HuH-7 (cell line): ENCODE measurements at regions not wholly inside any gene's neighbourhood (a gene's known extent, or its start where the extent isn't known, plus 50 kb on each side); places are given as distances from the start of the nearest gene placed in this dataset.
"Not testable (repeated sequence)": the region's sequence is repeated elsewhere in the genome, so short reads cannot be mapped to it uniquely, and the experiment has no call there.

Experiments used
- DNase-seq: peaks from one replicate; pipeline ENCODE4 v3.0.0; 2011; ENCODE audit warnings: low spot score

DNA sequence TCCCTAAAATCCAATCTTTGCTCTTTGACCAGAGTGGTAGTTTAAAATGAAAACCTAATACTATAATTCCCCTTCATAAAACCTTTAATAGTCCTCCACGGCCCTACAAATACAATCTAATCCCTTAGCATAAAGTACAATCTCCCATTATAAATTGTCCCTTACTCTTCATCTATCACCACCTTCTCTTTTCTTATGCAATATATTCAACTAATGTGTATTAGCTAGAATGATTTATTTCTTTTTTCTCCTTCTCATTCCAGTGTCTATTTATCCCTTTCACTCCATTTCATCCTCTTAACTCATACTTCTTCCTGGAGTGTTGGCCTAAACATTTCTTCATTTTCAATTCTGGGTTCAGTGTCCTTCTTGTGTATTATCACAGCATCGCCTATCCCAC, 872.1 kb upstream of the PCDH20 start:
- DNase-seq: no peak

DNA sequence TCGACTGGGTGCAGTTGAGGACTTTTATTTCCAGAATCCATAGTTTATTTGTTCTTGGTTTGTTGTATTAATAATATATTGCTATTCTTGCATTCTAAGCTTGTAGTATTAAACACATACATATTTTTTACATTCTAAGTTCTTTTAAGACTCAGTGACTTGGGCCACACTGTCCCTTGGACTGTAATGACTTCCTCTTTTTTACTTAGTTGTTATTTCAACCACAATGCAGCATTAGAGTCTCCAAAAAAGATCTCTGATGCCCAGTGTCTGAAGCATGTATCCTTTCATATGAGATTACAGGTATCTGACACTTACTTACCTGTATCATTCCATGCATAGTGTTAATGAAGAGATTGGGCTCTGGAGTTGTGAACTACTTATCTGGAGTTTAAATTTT, 864.9 kb upstream of the PCDH20 start:
- DNase-seq: no peak

DNA sequence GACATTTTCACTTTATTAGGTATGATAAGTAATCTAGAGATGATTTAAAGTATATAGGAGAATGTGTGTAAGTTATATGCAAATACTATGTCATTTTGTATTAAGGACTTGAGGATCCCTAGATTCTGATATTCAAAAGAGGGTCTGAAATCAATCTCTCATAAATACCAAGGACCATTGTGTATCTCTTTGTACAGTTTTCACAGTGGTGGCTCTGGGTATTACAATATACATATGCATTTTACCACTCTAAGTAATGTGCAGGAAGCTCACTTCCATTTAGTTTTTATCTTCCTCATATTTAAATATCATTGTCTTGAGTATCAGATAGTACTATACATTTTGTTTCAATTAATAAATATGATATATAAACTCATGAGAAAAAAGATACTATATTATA, 862.6 kb upstream of the PCDH20 start:
- DNase-seq: no peak

DNA sequence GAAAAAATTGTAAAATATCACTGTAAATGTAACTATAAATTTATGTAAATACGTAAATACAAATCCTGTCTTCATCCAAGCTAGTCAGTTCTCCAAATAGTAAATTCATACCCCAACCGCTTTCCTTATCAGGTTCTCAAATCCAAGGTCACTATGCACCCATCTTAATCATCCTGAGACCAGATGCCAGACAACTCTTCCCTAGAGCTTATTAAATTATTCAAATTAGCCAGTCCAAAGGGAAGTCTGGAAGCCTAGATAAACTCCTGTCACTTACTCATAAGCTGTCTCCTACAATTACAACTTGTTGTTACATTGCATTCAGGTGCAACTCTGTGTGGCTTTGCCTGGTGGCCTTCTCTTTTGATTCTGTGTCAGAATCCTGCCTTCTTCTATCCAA, 836.1 kb upstream of the PCDH20 start:
- no peak for DNase-seq

DNA sequence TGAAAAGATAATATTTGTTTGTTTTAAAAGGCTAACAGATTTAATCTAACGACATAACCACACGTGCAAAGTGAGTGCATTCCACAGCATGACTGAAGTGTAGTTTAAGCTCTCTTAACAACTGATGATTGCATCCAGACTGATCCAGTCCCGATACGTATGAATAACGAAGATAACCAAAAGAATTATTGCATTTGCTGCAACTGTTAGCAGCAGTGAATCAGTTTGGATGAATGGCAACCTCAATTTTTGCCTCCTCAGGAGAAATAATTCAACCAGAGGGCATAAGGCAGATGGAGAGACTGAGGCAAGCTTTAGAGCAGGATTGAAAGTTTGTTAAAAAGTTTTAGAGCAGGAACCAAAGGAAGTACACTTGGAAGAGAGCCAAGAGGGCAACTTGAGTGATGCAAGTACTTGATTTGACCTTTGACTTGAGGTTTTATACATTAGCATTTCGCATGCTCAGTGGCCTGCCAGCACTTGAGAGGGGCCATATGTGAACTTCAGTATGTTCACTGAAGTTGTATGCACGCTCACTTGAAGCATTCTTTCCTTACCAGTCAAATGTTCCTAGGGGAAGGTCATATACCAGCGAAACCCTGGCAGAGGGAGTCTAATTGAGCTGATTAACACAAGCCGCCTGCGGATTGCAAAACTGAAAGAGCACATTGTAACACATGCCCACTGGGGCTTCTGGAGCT, 835.0 kb upstream of the PCDH20 start:
- DNase-seq: no peak

DNA sequence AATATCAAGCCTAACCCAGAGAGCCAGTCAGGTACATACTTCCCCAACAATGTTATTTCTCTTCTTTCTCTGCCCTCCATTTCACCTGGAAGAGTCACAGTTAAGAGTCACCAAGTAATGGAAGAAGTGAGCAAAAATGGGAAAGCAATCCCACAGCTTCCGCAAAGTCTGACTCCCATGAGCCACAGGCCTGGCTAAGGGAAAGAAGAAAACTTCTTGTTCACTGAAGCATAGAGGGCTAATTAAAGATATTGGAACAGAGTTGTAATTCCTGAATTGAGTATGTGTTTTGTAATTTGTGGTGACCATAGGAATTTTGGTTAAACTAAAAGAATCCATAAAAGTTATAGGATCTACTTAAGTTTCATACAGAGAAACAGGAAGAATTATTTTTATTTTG, 830.9 kb upstream of the PCDH20 start:
- DNase-seq: no peak

DNA sequence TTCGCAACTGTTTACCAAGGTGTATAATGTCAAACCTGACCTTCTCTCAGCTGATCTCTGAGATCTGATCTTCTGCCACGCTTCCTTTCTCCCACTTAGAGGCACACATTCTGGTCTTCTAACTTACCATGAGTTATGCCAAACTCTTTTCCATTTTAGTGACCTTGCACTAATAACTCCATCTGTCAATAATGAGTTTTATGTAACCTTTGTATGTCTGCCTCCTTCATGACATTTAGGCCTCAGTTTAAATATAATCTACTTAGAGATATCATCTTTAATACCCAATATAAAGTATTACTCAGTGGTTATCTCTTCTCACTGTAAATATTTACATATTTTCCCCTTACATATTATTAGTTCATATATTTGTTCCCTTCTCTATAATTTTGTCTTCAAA, 827.5 kb upstream of the PCDH20 start:
- no peak for DNase-seq

DNA sequence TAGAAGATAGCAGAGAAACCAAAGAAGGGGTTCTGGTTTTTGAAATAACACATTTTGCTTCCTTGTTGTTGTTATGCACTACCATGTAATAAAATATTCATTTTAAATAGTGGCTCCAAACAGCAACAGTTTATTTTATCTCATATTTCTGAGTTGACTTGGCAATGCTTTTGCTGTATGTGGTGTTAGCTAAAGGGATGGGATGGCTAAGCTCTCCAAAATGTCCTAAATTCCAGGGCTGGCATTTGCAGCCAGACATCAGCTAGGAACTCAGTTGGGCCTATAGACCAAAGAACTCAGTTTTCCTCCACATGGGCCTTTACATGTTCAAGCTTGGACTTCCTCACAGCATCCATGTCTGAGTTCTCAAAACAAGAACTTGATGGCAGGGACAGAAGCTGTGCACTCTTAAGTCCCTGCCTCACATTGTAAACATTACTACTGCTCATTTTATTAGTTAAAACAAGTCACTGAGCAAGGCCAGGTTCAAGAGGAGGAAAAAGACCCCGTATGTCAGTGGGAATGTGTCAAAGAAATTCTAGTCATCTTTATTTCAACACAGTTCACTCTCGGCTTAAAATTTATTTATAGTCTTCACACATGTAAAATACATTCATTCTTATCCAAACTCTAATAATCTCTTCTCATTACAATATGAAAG, 819.3 kb upstream of the PCDH20 start:
- DNase-seq: no peak

DNA sequence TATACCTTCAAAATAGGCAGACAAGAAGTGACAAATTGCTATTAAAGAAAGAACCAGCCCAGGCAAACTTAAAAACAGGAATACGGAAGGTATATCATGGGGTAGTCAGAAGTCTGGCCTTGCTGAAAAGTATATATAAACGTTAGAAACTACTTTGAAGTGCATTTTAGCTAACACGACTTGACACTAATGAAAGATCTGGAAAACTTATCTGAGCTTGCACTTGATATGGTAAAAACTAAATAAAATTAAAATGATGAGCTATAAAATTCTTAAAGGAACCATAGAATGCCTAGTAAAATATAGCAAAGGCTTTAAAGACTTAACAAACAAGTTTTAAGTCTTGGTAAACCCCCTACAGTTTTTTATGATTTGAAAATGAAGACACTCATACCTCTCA, 795.3 kb upstream of the PCDH20 start:
- DNase-seq: no peak

DNA sequence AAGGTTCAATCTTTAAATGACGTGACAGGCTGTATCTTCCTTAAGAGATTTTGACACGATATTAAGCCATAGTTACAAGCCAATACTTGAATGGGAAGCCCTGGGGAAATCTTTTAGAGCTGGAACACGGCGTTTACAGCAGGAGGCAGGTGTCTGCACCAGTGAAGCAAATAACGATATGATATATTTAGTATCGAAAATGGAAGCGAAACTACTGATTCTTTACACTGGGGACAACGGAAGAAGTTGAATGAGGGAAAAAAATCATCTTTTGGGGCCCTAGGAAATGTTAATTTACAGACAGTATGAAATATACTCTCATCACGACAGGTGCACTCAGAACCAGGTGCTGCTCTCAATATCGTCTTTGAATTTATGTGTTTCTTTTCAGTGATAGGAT, 793.9 kb upstream of the PCDH20 start:
- no peak for DNase-seq

DNA sequence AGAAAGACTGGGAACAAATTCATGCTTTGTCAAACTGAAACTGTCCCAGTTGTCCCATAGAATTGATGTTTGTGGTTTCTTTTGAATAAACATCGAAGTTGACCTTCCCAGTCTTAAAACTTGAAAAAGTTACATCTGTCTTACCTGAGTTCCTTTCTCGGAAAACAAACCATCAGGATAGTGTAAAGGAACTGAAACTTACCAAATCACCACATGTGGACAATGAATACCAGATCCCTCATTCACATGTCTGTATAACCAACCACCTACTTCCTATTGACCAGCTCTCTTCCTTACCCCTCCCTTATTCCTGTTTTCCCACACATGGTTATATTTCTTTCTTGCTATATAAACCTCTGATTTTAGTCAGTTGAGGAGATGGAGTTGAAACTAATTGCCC, 791.7 kb upstream of the PCDH20 start:
- DNase-seq: no peak

DNA sequence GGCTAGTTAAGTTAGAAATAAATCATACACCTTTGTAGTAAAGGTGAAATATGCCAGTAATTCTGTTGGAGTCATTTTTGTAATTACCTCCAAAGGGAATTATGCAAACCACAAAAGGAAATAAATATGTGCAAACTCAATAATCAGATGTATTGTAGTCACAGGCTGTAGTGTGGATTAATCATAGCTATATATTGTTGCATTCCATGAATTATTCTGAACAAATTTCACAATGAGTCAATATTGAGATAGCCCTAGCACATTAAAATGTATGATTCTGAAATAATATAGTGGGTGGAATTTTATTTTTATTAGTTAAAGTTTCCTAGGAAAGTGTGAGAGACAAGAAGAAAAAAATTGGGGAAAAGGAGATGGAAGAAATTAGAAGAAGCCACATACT, 790.5 kb upstream of the PCDH20 start:
- DNase-seq: no peak

DNA sequence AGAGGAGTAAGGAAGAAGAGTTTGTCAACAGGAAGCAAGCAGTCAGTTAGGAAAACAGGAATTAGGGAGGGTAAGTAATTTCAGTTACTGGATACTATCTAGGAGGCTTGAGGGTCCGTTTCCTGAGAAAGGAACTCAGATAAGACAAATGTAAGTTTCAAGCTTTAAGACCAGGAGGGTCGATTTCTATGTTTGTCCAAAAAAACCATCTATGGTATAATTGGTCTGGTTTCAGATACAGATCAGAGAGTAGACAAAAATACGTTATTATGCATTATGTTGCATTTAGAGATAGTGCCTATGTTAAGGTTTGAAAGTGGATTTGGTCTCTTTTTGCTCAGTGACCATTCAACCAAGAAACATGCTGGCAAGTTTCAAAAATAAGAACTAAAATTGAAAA, 789.6 kb upstream of the PCDH20 start:
- no peak for DNase-seq

DNA sequence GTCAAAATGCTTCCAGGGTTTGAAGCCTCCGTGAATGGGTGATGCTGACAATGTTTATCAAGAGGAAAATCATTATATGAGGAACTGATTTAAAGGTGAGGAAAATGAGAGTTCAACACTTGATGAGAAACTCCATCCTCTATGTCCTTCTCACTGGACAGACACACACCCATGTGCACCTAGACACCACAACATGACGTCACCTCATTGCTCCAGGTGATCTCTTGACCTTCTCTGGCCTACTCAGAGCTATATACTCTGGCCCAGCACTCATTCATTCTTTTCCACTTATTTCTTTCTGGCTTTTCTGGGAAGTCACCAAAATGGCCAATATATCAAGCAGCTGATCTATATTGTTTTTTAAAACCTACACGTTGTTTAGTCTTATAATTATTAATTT, 778.7 kb upstream of the PCDH20 start:
- no peak for DNase-seq

DNA sequence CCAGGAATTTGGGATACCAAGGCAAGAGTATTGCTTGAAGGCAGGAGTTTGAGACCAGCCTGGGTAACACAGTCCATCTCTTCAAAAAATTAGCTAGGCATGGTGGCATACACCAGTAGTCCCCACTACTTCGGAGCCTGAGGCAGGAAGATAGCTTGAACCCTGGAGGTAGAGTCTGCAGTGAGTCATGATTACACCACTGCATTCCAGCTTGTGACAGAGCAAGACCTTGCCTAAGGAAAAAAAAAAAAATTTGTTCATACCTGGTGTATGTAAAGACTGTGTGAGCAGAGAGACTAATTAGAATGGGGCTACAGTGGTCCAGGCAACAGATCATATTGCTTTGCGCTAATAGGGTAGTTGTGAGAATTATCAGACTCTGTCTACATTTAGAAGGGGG, 778.3 kb upstream of the PCDH20 start:
- DNase-seq: no peak

DNA sequence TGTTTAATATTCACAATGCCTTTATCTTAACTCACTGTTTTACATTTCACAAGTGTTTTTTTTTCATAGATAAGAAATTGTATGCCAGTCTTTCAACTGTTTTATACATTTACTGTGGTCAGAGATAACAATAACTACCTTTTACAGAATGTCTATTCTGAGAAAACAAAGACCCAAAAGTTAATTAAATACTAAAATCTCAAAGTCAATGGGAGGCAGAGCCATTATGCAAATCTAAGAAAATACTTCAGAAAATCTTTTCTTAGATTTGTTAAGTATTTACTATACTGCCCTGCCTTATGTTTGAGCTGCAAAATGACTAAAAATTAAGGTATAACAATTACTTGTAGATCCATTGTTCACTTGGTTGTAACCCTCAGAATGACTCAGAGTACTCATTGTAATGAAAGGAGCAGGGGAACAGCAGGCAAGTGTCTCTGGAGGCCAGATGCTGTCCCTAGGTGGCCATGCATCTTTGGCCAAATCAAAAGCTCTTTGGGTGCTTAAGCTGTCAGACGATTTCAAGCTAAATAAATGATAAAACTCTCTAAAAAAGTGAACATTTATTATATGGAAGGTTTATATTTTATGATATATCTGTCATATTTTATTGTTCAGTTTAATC, 770.1 kb upstream of the PCDH20 start:
- DNase-seq: no peak

DNA sequence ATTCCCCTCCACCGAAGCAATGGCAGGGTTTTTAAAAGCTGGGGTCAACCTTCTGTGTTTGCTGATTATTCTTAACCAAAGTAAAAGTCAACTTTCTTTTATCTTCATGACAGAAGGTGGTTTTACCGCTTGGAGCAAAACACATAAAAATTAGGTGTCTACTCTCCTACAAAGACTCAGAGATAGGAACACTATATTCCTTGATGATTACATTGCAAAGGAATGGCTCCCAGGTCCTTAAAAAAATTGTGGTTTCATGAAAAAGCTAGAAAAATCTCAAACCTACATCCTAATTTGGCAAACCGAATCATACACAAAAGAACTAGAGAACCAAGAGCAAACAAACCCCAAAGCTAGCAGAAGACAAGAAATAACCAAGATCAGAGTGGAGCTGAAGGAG, 760.4 kb upstream of the PCDH20 start:
- DNase-seq: no peak

DNA sequence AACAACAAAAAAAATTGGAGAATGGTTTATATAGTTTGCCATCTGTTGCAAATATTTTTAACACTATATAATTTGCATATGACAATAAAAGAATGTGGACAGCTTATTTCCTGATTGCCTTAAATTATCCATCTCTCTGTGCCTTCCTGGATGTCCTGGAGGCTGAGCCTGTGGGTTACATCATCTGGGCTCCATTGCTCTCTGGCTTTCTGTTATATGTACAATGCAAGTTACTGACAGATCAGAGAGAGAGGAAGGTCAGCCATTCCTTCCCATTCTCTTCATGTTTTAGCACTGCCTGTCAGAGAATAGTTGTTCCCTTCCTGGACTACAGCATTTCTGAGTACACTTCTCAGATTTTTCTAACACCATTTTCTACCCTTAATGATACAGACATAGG, 758.3 kb upstream of the PCDH20 start:
- no peak for DNase-seq

DNA sequence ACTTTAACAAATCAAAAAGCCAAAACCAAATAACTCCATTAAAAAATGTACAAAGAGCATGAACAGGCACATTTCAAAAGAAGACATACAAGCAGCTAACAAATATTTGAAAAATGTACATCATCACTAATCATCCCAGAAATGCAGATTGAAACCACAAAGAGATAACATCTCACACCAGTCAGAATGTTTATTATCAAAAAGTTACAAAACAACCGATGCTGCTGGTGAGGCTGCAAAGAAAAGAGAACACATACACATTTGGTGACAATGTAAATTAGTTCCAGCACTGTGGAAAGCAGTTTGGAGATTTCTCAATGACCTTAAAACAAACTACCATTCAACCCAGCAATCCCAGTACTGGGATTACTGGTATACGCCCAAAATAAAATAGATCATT, 756.0 kb upstream of the PCDH20 start:
- DNase-seq: no peak

DNA sequence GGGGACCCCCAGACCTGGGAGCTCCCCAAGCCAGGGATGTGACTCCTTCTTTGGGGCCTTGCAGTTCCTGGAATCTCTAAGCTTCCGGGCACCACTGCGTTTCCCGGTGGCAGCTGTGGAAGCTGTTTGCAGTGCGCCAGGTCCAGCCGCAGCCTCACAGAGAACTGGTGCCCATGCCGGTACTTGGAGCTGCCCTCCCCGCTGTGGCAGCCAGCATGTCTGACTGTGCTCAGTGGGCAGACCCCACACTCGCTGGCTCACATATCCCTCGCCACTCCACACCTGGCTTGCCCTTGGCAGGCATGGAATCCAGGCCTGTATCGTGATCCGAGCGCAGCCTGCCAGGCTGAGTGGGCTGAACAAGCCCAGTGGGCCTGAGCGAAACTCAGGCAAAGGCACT, 753.2 kb upstream of the PCDH20 start:
- no peak for DNase-seq

DNA sequence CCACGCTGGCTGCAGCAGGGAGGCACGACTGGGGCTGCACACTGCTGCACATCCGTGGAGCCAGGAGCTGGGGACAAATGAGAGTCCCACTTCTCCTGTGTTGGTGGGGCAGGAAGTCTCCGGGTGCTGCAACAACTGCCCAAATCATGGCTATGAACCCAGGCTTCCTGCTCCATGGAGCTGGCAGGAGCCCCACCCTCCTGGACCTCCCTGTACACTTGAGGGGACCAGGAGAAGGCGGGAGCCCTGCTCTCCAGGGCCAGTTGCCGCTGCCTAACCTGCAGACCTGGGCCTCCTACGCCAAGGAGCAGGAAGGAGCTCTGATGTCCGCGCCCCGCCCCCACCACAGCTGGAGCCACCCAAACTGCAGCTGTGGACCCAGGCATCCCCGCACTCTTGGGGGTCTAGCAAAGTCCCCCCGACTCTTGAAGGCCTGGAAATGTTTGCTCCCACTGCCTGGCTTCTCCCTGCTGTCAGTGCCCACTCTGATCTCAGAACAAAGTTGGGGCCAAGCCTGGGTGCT, 752.1 kb upstream of the PCDH20 start:
- no peak for DNase-seq

DNA sequence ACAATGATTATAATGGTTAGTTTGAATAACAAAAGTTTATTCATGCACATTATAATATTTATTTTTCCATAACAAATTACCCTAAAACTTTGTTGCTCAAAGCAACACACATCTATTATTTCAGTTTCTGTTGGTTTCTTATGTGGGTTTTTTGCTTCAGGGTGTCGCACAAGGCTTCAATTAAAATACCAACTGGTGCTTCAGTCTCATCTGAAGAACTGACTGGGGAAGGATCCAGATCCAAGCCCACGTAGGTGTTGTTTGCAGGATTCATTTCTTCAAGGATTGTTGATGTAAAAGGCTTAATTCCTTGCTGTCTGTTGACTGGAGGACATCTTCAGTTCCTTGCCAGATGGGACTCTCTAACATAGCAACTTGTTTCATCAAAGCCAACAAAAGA, 747.2 kb upstream of the PCDH20 start:
- DNase-seq: no peak

DNA sequence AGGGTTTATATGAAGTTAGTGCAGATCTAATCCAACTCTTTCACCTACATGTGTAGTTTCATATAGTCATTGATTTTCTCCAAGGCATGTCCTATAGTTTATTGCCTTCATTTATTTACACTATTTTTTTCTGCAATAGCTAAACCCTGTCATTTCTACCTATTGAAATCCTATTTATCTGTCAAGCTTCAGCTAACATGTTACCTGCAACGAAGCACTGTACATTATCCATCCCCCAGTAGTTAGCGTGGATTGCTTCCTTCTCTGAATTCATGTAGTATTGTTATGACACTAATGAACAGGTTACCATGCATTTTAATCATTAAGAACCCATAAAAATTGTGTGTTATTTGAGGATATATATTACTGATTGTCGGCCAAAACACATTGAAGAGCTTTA, 742.9 kb upstream of the PCDH20 start:
- DNase-seq: no peak

DNA sequence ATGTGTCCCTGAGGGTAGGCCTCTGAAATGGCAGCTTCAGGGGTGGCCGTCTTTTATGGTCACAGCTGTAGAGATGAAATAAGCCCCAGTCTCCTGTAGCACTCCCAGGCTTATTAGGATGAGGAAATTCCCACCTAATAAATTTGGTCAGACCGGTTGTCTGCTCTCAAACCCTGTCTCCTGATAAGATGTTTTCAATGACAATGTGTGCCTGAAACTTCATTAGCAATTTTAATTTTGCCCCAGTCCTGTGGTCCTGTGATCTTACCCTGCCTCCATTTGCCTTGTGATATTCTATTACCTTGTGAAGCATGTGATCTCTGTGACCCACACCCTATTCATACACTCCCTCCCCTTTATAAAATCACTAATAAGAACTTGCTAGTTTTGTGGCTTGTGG, 736.1 kb upstream of the PCDH20 start:
- DNase-seq: not testable (repeated sequence)
